Endothelial cell (in vitro differentiated cells): ENCODE measurements at regions not wholly inside any gene's neighbourhood (a gene's known extent, or its start where the extent isn't known, plus 50 kb on each side); places are given as distances from the start of the nearest gene placed in this dataset.

Experiments used
- DNase-seq: peaks from one replicate; pipeline ENCODE4 v3.0.0; 2021; ENCODE audit warnings: low spot score
- H3K27ac Mint-ChIP-seq: one replicate; pipeline ENCODE4 v1.8.0; 2021; ENCODE audit warnings: mixed read lengths, inconsistent platforms; ENCODE audit not compliant: unreplicated experiment
- H3K27me3 Mint-ChIP-seq: one replicate; pipeline ENCODE4 v1.8.0; 2021; ENCODE audit warnings: mild to moderate bottlenecking, moderate library complexity, mixed read lengths, inconsistent platforms; ENCODE audit not compliant: unreplicated experiment
- H3K36me3 Mint-ChIP-seq: one replicate; pipeline ENCODE4 v1.8.0; 2021; ENCODE audit warnings: mild to moderate bottlenecking, low read depth, mixed read lengths, inconsistent platforms; ENCODE audit not compliant: unreplicated experiment
- H3K4me1 Mint-ChIP-seq: one replicate; pipeline ENCODE4 v1.8.0; 2021; ENCODE audit warnings: mild to moderate bottlenecking, mixed read lengths, inconsistent platforms; ENCODE audit not compliant: unreplicated experiment
- H3K4me3 Mint-ChIP-seq: one replicate; pipeline ENCODE4 v1.8.0; 2021; ENCODE audit warnings: mild to moderate bottlenecking, mixed read lengths, inconsistent platforms; ENCODE audit not compliant: unreplicated experiment
- H3K9me3 Mint-ChIP-seq: one replicate; pipeline ENCODE4 v1.8.0; 2021; ENCODE audit warnings: mixed read lengths, inconsistent platforms; ENCODE audit not compliant: unreplicated experiment
- CTCF ChIP-seq: fragments of 200-600 bp; sonication (generic); IDR thresholded peaks from one replicate; pipeline ENCODE4 v1.5.0; 2021; ENCODE audit warnings: antibody characterized with exemption; ENCODE audit not compliant: unreplicated experiment

DNA sequence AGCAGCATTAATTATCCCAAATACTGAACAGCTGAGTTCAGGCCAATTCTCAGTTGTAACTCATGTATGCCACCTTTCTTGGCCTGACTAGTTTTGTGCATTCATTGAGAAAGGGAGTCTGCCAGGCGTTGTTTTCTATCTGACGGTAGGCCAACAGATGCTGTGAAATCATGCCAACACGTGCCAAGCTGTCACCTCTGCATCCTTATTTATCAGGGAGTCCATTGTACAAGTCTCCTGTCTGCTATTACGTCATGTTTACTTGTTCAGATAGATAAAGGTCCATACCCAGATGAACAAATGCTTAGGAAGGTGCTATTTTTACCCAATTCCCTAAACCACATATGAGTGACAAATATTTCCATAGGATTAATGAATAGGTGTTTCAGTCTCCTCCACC is 127.2 kb upstream of the CDK6 start:
- H3K4me1 Mint-ChIP-seq, result no peaks in the 10 kb centered on the region
- no peak for TF ChIP-seq CTCF
- no peaks in the 10 kb centered on the region for H3K36me3 Mint-ChIP-seq
- H3K4me3 Mint-ChIP-seq, result no peak overlapping the region
- DNase-seq, result no peak
- H3K9me3 Mint-ChIP-seq, result no peaks in the 10 kb centered on the region
- H3K27me3 Mint-ChIP-seq, result no peaks in the 10 kb centered on the region
- no peak overlapping the region for H3K27ac Mint-ChIP-seq

DNA sequence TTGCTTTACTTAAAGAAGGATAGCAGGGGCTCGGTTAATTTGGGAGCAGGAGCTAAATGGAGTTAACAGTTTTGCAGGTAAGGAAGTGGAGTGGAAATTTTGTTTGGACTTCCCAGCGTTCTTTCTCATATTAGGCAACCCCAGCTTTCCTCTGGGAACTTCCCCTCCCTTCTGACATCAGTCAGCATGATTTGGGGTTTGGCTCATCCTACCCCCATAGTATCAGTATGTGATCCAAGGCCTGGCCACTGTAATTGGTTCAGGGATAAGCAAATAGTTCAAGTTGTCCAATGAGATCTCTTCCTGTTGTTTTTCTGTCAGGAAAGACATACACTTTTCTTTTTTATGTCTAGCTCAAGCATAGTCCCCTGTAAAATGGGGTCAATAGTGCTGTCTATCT is 125.6 kb upstream of the CDK6 start:
- TF ChIP-seq CTCF, result no peak
- Mint-ChIP-seq H3K27ac (no peak overlapping the region), H3K4me3 (no peak overlapping the region), H3K27me3 (no peaks in the 10 kb centered on the region), H3K9me3 (no peaks in the 10 kb centered on the region), H3K4me1 (no peaks in the 10 kb centered on the region), H3K36me3 (no peaks in the 10 kb centered on the region)
- no peak for DNase-seq

- no peak overlapping the region for H3K4me3 Mint-ChIP-seq
- H3K4me1 Mint-ChIP-seq, result no peaks in the 10 kb centered on the region
- H3K27ac Mint-ChIP-seq, result no peak overlapping the region
- H3K36me3 Mint-ChIP-seq, result no peaks in the 10 kb centered on the region
- H3K27me3 Mint-ChIP-seq, result no peaks in the 10 kb centered on the region
- no peaks in the 10 kb centered on the region for H3K9me3 Mint-ChIP-seq
- DNase-seq, result no peak
- no peak for TF ChIP-seq CTCF
Measured at GRCh38 chr7:92956575-92956974, 120.2 kb upstream of the CDK6 start.

DNA sequence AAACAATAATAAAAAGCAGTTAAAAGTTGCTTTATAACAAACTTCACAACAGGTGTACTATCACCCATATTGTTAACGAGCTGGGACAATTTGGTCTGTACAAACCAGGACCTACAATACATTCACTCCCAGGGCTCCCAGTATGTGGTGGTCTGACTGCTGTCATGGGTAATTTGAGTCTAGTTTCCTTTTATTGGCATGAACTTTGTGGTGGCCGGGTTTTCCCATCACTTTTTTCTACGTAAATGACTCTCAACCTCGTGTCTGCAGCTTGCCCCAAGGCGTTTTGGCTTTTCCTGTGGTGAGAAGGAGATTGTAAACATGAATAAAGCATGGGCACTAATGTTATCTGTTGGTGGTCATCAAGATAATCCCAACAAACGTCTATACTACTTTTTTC is 118.7 kb upstream of the CDK6 start:
- H3K9me3 Mint-ChIP-seq, result no peaks in the 10 kb centered on the region
- no peaks in the 10 kb centered on the region for H3K4me1 Mint-ChIP-seq
- no peaks in the 10 kb centered on the region for H3K36me3 Mint-ChIP-seq
- no peak for DNase-seq
- no peak overlapping the region for H3K4me3 Mint-ChIP-seq
- no peaks in the 10 kb centered on the region for H3K27me3 Mint-ChIP-seq
- no peak overlapping the region for H3K27ac Mint-ChIP-seq
- TF ChIP-seq CTCF, result no peak

GRCh38 chr7:92953657-92954056 is 117.3 kb upstream of the CDK6 start:
- no peak for TF ChIP-seq CTCF
- no peaks in the 10 kb centered on the region for H3K4me1 Mint-ChIP-seq
- no peaks in the 10 kb centered on the region for H3K36me3 Mint-ChIP-seq
- no peak overlapping the region for H3K27ac Mint-ChIP-seq
- H3K27me3 Mint-ChIP-seq, result no peaks in the 10 kb centered on the region
- no peak overlapping the region for H3K4me3 Mint-ChIP-seq
- no peaks in the 10 kb centered on the region for H3K9me3 Mint-ChIP-seq
- DNase-seq, result no peak
